Sigmoid colon (tissue), 3 donors: ENCODE measurements at regions not wholly inside any gene's neighbourhood (a gene's known extent, or its start where the extent isn't known, plus 50 kb on each side); places are given as distances from the start of the nearest gene placed in this dataset.

Experiments
- CTCF ChIP-seq, 4 experiments: fragments of 450-650 bp in 3 of 4; fragments of 200-600 bp in 1 of 4; IDR thresholded peaks; one replicate each; pipeline ENCODE4 v1.5.1; 2016 to 2019; ENCODE audit warnings: antibody characterized with exemption in 4 of 4, mild to moderate bottlenecking in 3 of 4, moderate library complexity in 2 of 4
- POLR2A ChIP-seq, 2 donors: fragments of 450-650 bp; IDR thresholded peaks; one replicate each; pipeline ENCODE4 v1.6.1; 2016; ENCODE audit warnings: antibody characterized with exemption in 2 of 2, mild to moderate bottlenecking in 2 of 2, moderate library complexity in 2 of 2

- TF ChIP-seq CTCF (IDR thresholded peaks at IDR 0.05), result no peak
- TF ChIP-seq POLR2A (IDR thresholded peaks at IDR 0.05), result no peak
Observed at GRCh38 chr2:12932192-12932591, 215.5 kb downstream of the TRIB2 start.
